Vagina (tissue), 2 donors: ENCODE measurements at regions not wholly inside any gene's neighbourhood (a gene's known extent, or its start where the extent isn't known, plus 50 kb on each side); places are given as distances from the start of the nearest gene placed in this dataset.

ENCODE experiments used
- DNase-seq, 2 donors: peaks; one replicate each; pipeline ENCODE4 v3.0.0-alpha.2; 2017; ENCODE audit errors: extremely low spot score in 2 of 2
- H3K27ac ChIP-seq: fragments of 200-600 bp; sonication (generic); one replicate; pipeline ENCODE4 v1.5.1; 2019
- H3K27me3 ChIP-seq: fragments of 200-600 bp; sonication (generic); one replicate; pipeline ENCODE4 v1.5.1; 2019
- H3K36me3 ChIP-seq, 2 donors: fragments of 200-600 bp; sonication (generic); one replicate each; pipeline ENCODE4 v1.5.1; 2017 to 2019
- H3K4me1 ChIP-seq: fragments of 200-600 bp; sonication (generic); one replicate; pipeline ENCODE4 v1.5.1; 2019
- H3K4me3 ChIP-seq, 2 donors: fragments of 200-600 bp; sonication (generic); 1 replicate in 1 of 2; 2 replicates in 1 of 2; pipeline ENCODE4 v1.5.1; 2016 to 2019
- H3K9me3 ChIP-seq: fragments of 200-600 bp; sonication (generic); one replicate; pipeline ENCODE4 v1.5.1; 2019
- POLR2A ChIP-seq, 2 donors: fragments of 450-650 bp; IDR thresholded peaks; one replicate each; pipeline ENCODE4 v1.6.1; 2017; ENCODE audit warnings: antibody characterized with exemption in 2 of 2, mild to moderate bottlenecking in 2 of 2, moderate library complexity in 2 of 2
- POLR2AphosphoS5 ChIP-seq, 2 donors: sonication (generic); formaldehyde crosslinking; IDR thresholded peaks; one replicate each; pipeline ENCODE4 v1.9.0; 2017; ENCODE audit warnings: antibody characterized with exemption in 2 of 2, mild to moderate bottlenecking in 2 of 2, low read depth in 1 of 2; ENCODE audit not compliant: insufficient read depth in 1 of 2
- intact Hi-C: fragments of 100-400 bp; cut with DNase I; formaldehyde crosslinking; loops from one replicate; pipeline ENCODE4 v1.15.1; 2023
- TF ChIP-seq, protein P1 (sequence below), 3 experiments: fragments of 450-650 bp in 2 of 3; fragments of 200-600 bp in 1 of 3; sonication (generic) in 1 of 3; IDR thresholded peaks; one replicate each; pipeline ENCODE4 v1.5.1; 2017 to 2019; ENCODE audit warnings: antibody characterized with exemption in 3 of 3, mild to moderate bottlenecking in 2 of 3, moderate library complexity in 2 of 3

DNA sequence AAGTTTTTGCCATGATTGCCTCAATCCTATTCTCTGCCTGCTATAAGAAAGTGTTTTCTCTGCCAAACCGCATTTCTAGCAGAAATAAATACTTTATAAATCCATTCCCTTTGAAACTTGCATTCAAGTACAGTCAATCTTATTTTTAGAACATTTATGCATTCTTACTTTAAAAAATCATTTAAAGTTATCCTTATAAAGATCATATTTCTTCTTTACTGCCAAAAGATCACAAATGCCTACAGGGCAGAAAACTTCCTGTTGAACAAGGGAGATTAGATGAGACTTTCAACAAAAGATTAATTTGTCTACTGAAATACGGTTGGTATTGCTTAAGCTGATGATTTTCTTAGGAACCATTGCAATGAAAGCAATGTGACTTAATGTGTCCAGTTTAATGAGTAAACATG lies 207.2 kb upstream of the SLIT2 start:
- H3K36me3 ChIP-seq, result no peaks in the 10 kb centered on the region
- peaks cover 8% of the 10 kb centered on the region for H3K4me1 ChIP-seq
- DNase-seq, result no peak
- intact Hi-C loops, result no loop called here
- no peak overlapping the region for H3K4me3 ChIP-seq
- no peaks in the 10 kb centered on the region for H3K9me3 ChIP-seq
- TF ChIP-seq POLR2AphosphoS5 (IDR thresholded peaks at IDR 0.05; ENCODE audit: insufficient read depth in 1 of 2, low read depth in 1 of 2) (no peak), POLR2A (IDR thresholded peaks at IDR 0.05) (no peak)
- no peak overlapping the region for H3K27ac ChIP-seq
- no peaks in the 10 kb centered on the region for H3K27me3 ChIP-seq

DNA sequence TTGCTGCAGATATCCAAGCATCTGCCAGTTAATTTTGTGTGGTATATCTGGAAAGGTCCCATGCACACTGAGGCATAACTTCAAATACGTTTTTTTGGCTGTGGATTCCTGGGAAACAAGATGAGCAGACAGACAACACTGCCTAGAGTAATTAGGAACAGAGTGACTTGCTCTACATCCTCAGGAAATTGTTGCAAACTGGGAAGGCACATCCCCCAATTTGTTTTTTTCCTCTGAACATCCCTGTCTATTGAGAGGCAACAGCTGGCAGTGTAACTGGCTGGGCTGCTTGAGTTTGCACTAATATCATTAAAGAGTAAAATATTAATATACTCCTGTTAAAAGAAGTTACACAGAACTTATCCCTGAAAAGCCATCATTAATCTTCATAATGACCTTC lies 207.7 kb upstream of the SLIT2 start:
- Histone ChIP-seq H3K4me1 (peaks cover 8% of the 10 kb centered on the region), H3K4me3 (no peak overlapping the region), H3K27me3 (no peaks in the 10 kb centered on the region), H3K9me3 (no peaks in the 10 kb centered on the region), H3K27ac (no peak overlapping the region), H3K36me3 (no peaks in the 10 kb centered on the region)
- intact Hi-C loops, result no loop called here
- DNase-seq, result no peak
- TF ChIP-seq POLR2AphosphoS5 (IDR thresholded peaks at IDR 0.05; ENCODE audit: insufficient read depth in 1 of 2, low read depth in 1 of 2), result no peak
- TF ChIP-seq, protein P1, sequence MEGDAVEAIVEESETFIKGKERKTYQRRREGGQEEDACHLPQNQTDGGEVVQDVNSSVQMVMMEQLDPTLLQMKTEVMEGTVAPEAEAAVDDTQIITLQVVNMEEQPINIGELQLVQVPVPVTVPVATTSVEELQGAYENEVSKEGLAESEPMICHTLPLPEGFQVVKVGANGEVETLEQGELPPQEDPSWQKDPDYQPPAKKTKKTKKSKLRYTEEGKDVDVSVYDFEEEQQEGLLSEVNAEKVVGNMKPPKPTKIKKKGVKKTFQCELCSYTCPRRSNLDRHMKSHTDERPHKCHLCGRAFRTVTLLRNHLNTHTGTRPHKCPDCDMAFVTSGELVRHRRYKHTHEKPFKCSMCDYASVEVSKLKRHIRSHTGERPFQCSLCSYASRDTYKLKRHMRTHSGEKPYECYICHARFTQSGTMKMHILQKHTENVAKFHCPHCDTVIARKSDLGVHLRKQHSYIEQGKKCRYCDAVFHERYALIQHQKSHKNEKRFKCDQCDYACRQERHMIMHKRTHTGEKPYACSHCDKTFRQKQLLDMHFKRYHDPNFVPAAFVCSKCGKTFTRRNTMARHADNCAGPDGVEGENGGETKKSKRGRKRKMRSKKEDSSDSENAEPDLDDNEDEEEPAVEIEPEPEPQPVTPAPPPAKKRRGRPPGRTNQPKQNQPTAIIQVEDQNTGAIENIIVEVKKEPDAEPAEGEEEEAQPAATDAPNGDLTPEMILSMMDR (IDR thresholded peaks at IDR 0.05), result no peak
- TF ChIP-seq POLR2A (IDR thresholded peaks at IDR 0.05), result no peak

DNA sequence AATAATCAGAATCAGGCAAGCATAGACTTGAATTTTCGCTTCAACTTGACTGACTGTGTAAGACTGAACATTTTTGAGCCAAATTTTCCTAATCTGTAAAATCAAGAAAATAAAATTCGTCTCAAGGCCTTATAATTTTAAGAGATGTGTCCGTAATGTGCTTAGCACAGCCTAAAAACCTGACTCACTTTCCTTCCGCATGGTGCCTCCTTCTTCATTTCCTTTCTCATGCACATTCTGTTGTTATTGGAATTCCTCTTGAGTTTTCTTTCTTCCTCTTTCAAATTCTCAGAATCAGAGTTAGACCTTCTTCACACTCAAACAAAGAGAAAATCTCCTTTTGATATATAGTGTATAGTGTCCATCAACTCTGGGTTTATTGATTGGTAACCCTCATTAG lies 208.9 kb upstream of the SLIT2 start:
- intact Hi-C loops, result no loop called here
- no peaks in the 10 kb centered on the region for H3K36me3 ChIP-seq
- H3K4me3 ChIP-seq, result no peak overlapping the region
- no peak overlapping the region for H3K27ac ChIP-seq
- peaks cover 8% of the 10 kb centered on the region for H3K4me1 ChIP-seq
- H3K9me3 ChIP-seq, result no peaks in the 10 kb centered on the region
- TF ChIP-seq POLR2A (IDR thresholded peaks at IDR 0.05) (no peak), POLR2AphosphoS5 (IDR thresholded peaks at IDR 0.05; ENCODE audit: insufficient read depth in 1 of 2, low read depth in 1 of 2) (no peak)
- TF ChIP-seq, protein P1 (IDR thresholded peaks at IDR 0.05), result no peak
- H3K27me3 ChIP-seq, result no peaks in the 10 kb centered on the region
- DNase-seq, result no peak

DNA sequence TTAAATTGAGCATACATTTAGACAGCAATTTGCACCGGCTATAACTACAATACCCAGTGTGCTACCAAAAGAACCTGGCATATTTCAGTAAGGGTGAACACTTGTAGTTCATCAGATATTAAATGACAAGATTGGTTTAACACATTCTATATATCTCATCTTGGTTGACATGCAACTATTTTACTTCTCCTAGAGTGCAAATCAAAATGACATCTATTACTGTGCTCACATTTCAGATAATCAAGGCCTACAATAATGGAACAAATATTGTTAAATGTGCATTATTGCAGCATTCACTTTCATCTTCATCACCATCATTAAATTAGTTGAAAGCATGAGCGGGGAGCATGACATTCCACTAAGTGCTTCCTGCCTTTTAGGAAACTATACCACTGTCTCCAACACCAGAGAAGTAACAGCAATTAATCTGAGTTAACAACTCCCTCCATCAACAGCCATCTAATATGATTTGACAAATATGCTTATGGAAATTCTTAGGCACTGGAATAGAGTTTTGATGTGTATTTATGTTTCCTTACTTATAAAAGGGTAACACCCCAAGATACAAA lies 209.8 kb upstream of the SLIT2 start:
- intact Hi-C loops, result no loop called here
- no peak for DNase-seq
- H3K4me3 ChIP-seq, result no peak overlapping the region
- H3K9me3 ChIP-seq, result no peaks in the 10 kb centered on the region
- TF ChIP-seq POLR2AphosphoS5 (IDR thresholded peaks at IDR 0.05; ENCODE audit: insufficient read depth in 1 of 2, low read depth in 1 of 2) (no peak), POLR2A (IDR thresholded peaks at IDR 0.05) (no peak)
- TF ChIP-seq, protein P1 (IDR thresholded peaks at IDR 0.05), result no peak
- H3K36me3 ChIP-seq, result no peaks in the 10 kb centered on the region
- H3K4me1 ChIP-seq, result peaks cover 8% of the 10 kb centered on the region
- H3K27ac ChIP-seq, result no peak overlapping the region
- H3K27me3 ChIP-seq, result no peaks in the 10 kb centered on the region

DNA sequence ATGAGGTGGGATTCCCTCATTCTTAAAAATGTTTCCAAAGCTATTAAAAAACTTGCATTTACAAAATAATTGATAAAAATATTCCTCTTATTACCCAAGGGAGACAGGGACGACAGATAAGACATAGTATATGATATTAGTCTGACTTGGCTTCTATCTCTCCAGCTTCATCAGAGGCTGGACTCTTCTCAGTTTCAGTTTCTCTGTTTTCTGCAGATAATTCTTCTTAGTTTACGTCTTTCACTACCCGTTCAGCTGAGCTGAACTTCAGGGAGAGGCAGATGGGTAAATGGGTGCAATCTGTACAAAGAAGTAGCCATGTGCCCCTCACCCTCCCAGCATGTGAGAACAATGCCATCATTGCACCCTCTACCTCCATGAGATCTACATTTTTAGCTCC lies 214.0 kb upstream of the SLIT2 start:
- TF ChIP-seq, protein P1 (IDR thresholded peaks at IDR 0.05), result no peak
- TF ChIP-seq POLR2AphosphoS5 (IDR thresholded peaks at IDR 0.05; ENCODE audit: insufficient read depth in 1 of 2, low read depth in 1 of 2), result no peak
- TF ChIP-seq POLR2A (IDR thresholded peaks at IDR 0.05), result no peak

More for the DNA sequence above, 214.0 kb upstream of the SLIT2 start:
- H3K9me3 ChIP-seq, result no peaks in the 10 kb centered on the region
- DNase-seq, result no peak
- intact Hi-C loops, result no loop called here
- H3K36me3 ChIP-seq, result no peaks in the 10 kb centered on the region
- no peak overlapping the region for H3K27ac ChIP-seq
- no peak overlapping the region for H3K4me3 ChIP-seq
- no peaks in the 10 kb centered on the region for H3K27me3 ChIP-seq
- no peaks in the 10 kb centered on the region for H3K4me1 ChIP-seq
